ENCODE measurements at regions not wholly inside any gene's neighbourhood (a gene's known extent, or its start where the extent isn't known, plus 50 kb on each side); places are given as distances from the start of the nearest gene placed in this dataset.

GRCh38 chr5:40080191-40080590 lies 599.5 kb upstream of the PTGER4 start:
- TF ChIP-seq CTCF (conservative IDR thresholded peaks at IDR 0.05 in 1 of 2, IDR thresholded peaks at IDR 0.05 in 1 of 2; ENCODE audit: low read depth in 1 of 2, low read length in 2 of 2) (no peak), EZH2 (IDR thresholded peaks at IDR 0.05; ENCODE audit: low read length, missing control alignments) (no peak)
- Histone ChIP-seq H3K4me1 (ENCODE audit: control insufficient read depth, extremely low read depth, insufficient read depth, low read length) (no peaks in the 10 kb centered on the region), H3K9ac (ENCODE audit: insufficient read depth, low read length) (no peak overlapping the region), H3K4me3 (replicated peaks in 1 of 4; ENCODE audit: control extremely low read depth in 1 of 4, insufficient read depth in 1 of 4, low read depth in 3 of 4, low read length in 4 of 4) (no peak overlapping the region), H4K20me1 (ENCODE audit: control insufficient read depth, extremely low read depth, insufficient read depth, low read length) (no peaks in the 10 kb centered on the region), H3K79me2 (ENCODE audit: control insufficient read depth, insufficient read depth, low read length) (no peaks in the 10 kb centered on the region), H3K27me3 (ENCODE audit: control insufficient read depth, insufficient read depth, low read length) (no peaks in the 10 kb centered on the region), H2AFZ (ENCODE audit: low read length) (no peak overlapping the region), H3K36me3 (ENCODE audit: control insufficient read depth, insufficient read depth, low read length) (no peaks in the 10 kb centered on the region), H3K4me2 (ENCODE audit: extremely low read depth, insufficient read depth, low read length) (no peak overlapping the region), H3K27ac (ENCODE audit: insufficient read depth, low read length) (no peak overlapping the region), H3K9me3 (ENCODE audit: control insufficient read depth, insufficient read depth, low read depth, low read length) (no peaks in the 10 kb centered on the region)
- DNase-seq (ENCODE audit: low read depth in 2 of 2): no peak

- Histone ChIP-seq H3K9ac (ENCODE audit: insufficient read depth, low read length) (no peak overlapping the region), H3K27me3 (ENCODE audit: control insufficient read depth, insufficient read depth, low read length) (no peaks in the 10 kb centered on the region), H2AFZ (ENCODE audit: low read length) (no peak overlapping the region), H3K4me3 (replicated peaks in 1 of 4; ENCODE audit: control extremely low read depth in 1 of 4, insufficient read depth in 1 of 4, low read depth in 3 of 4, low read length in 4 of 4) (no peak overlapping the region), H4K20me1 (ENCODE audit: control insufficient read depth, extremely low read depth, insufficient read depth, low read length) (no peaks in the 10 kb centered on the region), H3K79me2 (ENCODE audit: control insufficient read depth, insufficient read depth, low read length) (no peaks in the 10 kb centered on the region), H3K27ac (ENCODE audit: insufficient read depth, low read length) (no peak overlapping the region), H3K4me2 (ENCODE audit: extremely low read depth, insufficient read depth, low read length) (no peak overlapping the region), H3K9me3 (ENCODE audit: control insufficient read depth, insufficient read depth, low read depth, low read length) (no peaks in the 10 kb centered on the region), H3K4me1 (ENCODE audit: control insufficient read depth, extremely low read depth, insufficient read depth, low read length) (no peaks in the 10 kb centered on the region), H3K36me3 (ENCODE audit: control insufficient read depth, insufficient read depth, low read length) (no peaks in the 10 kb centered on the region)
- no peak for DNase-seq (ENCODE audit: low read depth in 2 of 2)
- TF ChIP-seq CTCF (conservative IDR thresholded peaks at IDR 0.05 in 1 of 2, IDR thresholded peaks at IDR 0.05 in 1 of 2; ENCODE audit: low read depth in 1 of 2, low read length in 2 of 2): no peak
- TF ChIP-seq EZH2 (IDR thresholded peaks at IDR 0.05; ENCODE audit: low read length, missing control alignments): no peak
Measured at GRCh38 chr5:40078898-40079575, 600.7 kb upstream of the PTGER4 start.

DNA sequence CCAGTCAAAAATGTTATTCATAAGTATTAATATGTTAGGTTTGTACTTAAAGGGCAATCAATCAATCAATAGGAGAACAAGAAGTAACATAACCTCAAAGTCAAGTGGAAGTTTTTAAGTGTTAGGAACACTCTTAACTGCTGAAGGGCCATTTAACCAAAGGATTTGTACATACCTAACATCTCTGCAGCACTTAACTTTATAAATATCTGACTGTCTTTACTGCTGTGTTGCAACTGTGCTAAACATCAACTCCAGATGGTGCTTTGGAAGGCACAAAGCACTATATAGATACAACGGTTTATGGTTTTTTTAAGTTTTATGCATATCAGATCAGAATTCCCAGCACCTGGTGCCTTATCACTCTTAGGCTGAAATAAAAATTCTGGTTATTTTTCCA lies 604.9 kb upstream of the PTGER4 start:
- Histone ChIP-seq H4K20me1 (ENCODE audit: control insufficient read depth, extremely low read depth, insufficient read depth, low read length) (no peaks in the 10 kb centered on the region), H3K36me3 (ENCODE audit: control insufficient read depth, insufficient read depth, low read length) (no peaks in the 10 kb centered on the region), H3K4me2 (ENCODE audit: extremely low read depth, insufficient read depth, low read length) (no peak overlapping the region), H3K9ac (ENCODE audit: insufficient read depth, low read length) (no peak overlapping the region), H2AFZ (ENCODE audit: low read length) (no peak overlapping the region), H3K79me2 (ENCODE audit: control insufficient read depth, insufficient read depth, low read length) (no peaks in the 10 kb centered on the region), H3K27ac (ENCODE audit: insufficient read depth, low read length) (no peak overlapping the region), H3K27me3 (ENCODE audit: control insufficient read depth, insufficient read depth, low read length) (no peaks in the 10 kb centered on the region), H3K4me3 (replicated peaks in 1 of 4; ENCODE audit: control extremely low read depth in 1 of 4, insufficient read depth in 1 of 4, low read depth in 3 of 4, low read length in 4 of 4) (no peak overlapping the region), H3K4me1 (ENCODE audit: control insufficient read depth, extremely low read depth, insufficient read depth, low read length) (no peaks in the 10 kb centered on the region), H3K9me3 (ENCODE audit: control insufficient read depth, insufficient read depth, low read depth, low read length) (no peaks in the 10 kb centered on the region)
- TF ChIP-seq EZH2 (IDR thresholded peaks at IDR 0.05; ENCODE audit: low read length, missing control alignments): no peak
- TF ChIP-seq CTCF (conservative IDR thresholded peaks at IDR 0.05 in 1 of 2, IDR thresholded peaks at IDR 0.05 in 1 of 2; ENCODE audit: low read depth in 1 of 2, low read length in 2 of 2): no peak
- peak in 1 of 2 donors; percentile 9 for DNase-seq (ENCODE audit: low read depth in 2 of 2)

Data from fibroblast of lung (primary cell).